ENCODE measurements at regions not wholly inside any gene's neighbourhood (a gene's known extent, or its start where the extent isn't known, plus 50 kb on each side); places are given as distances from the start of the nearest gene placed in this dataset.

- in situ Hi-C loops (cut with MboI): no loop called here
- H3K4me3 ChIP-seq: no peak overlapping the region
- no peak for FAIRE-seq
- CTCF ChIA-PET (ENCODE audit: low intra/inter-chr PET ratio): no interaction called here
- POLR2A ChIA-PET: interaction anchor here (0.8 kb wide), 1 partner anchor 417 kb away, joined by 3 read pairs; no protein-coding TSS in a partner anchor
- DNase-seq (ENCODE audit: extremely low read depth in 1 of 4, low spot score in 3 of 4): no peak
- H3K27me3 ChIP-seq (ENCODE audit: control insufficient read depth in 2 of 2, insufficient read depth in 2 of 2, low read length in 2 of 2): no peaks in the 10 kb centered on the region
- no TSS peak for BruUV-seq (replicated peaks)
- H2AFZ ChIP-seq (ENCODE audit: low read depth, low read length): no peak overlapping the region
- no peak for TF ChIP-seq GTF2E2 (tag; IDR thresholded peaks at IDR 0.05)
- no peak for TF ChIP-seq SMC3 (conservative IDR thresholded peaks at IDR 0.05; ENCODE audit: insufficient read depth, low read depth, low read length)
- TF ChIP-seq MEF2A (IDR thresholded peaks at IDR 0.05; ENCODE audit: control insufficient read depth, low read depth, low read length): no peak
- no peak for TF ChIP-seq MTA2 (IDR thresholded peaks at IDR 0.05; ENCODE audit: low read depth)
- TF ChIP-seq, protein P1, sequence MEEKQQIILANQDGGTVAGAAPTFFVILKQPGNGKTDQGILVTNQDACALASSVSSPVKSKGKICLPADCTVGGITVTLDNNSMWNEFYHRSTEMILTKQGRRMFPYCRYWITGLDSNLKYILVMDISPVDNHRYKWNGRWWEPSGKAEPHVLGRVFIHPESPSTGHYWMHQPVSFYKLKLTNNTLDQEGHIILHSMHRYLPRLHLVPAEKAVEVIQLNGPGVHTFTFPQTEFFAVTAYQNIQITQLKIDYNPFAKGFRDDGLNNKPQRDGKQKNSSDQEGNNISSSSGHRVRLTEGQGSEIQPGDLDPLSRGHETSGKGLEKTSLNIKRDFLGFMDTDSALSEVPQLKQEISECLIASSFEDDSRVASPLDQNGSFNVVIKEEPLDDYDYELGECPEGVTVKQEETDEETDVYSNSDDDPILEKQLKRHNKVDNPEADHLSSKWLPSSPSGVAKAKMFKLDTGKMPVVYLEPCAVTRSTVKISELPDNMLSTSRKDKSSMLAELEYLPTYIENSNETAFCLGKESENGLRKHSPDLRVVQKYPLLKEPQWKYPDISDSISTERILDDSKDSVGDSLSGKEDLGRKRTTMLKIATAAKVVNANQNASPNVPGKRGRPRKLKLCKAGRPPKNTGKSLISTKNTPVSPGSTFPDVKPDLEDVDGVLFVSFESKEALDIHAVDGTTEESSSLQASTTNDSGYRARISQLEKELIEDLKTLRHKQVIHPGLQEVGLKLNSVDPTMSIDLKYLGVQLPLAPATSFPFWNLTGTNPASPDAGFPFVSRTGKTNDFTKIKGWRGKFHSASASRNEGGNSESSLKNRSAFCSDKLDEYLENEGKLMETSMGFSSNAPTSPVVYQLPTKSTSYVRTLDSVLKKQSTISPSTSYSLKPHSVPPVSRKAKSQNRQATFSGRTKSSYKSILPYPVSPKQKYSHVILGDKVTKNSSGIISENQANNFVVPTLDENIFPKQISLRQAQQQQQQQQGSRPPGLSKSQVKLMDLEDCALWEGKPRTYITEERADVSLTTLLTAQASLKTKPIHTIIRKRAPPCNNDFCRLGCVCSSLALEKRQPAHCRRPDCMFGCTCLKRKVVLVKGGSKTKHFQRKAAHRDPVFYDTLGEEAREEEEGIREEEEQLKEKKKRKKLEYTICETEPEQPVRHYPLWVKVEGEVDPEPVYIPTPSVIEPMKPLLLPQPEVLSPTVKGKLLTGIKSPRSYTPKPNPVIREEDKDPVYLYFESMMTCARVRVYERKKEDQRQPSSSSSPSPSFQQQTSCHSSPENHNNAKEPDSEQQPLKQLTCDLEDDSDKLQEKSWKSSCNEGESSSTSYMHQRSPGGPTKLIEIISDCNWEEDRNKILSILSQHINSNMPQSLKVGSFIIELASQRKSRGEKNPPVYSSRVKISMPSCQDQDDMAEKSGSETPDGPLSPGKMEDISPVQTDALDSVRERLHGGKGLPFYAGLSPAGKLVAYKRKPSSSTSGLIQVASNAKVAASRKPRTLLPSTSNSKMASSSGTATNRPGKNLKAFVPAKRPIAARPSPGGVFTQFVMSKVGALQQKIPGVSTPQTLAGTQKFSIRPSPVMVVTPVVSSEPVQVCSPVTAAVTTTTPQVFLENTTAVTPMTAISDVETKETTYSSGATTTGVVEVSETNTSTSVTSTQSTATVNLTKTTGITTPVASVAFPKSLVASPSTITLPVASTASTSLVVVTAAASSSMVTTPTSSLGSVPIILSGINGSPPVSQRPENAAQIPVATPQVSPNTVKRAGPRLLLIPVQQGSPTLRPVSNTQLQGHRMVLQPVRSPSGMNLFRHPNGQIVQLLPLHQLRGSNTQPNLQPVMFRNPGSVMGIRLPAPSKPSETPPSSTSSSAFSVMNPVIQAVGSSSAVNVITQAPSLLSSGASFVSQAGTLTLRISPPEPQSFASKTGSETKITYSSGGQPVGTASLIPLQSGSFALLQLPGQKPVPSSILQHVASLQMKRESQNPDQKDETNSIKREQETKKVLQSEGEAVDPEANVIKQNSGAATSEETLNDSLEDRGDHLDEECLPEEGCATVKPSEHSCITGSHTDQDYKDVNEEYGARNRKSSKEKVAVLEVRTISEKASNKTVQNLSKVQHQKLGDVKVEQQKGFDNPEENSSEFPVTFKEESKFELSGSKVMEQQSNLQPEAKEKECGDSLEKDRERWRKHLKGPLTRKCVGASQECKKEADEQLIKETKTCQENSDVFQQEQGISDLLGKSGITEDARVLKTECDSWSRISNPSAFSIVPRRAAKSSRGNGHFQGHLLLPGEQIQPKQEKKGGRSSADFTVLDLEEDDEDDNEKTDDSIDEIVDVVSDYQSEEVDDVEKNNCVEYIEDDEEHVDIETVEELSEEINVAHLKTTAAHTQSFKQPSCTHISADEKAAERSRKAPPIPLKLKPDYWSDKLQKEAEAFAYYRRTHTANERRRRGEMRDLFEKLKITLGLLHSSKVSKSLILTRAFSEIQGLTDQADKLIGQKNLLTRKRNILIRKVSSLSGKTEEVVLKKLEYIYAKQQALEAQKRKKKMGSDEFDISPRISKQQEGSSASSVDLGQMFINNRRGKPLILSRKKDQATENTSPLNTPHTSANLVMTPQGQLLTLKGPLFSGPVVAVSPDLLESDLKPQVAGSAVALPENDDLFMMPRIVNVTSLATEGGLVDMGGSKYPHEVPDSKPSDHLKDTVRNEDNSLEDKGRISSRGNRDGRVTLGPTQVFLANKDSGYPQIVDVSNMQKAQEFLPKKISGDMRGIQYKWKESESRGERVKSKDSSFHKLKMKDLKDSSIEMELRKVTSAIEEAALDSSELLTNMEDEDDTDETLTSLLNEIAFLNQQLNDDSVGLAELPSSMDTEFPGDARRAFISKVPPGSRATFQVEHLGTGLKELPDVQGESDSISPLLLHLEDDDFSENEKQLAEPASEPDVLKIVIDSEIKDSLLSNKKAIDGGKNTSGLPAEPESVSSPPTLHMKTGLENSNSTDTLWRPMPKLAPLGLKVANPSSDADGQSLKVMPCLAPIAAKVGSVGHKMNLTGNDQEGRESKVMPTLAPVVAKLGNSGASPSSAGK (IDR thresholded peaks at IDR 0.05): no peak
- TF ChIP-seq NFRKB (IDR thresholded peaks at IDR 0.05; ENCODE audit: low read depth): no peak
- intact Hi-C loops (cut with micrococcal nuclease): no loop called here
- H3K4me1 ChIP-seq (replicated peaks in 1 of 2; ENCODE audit: control insufficient read depth in 2 of 2, insufficient read depth in 2 of 2, low read length in 2 of 2): no peaks in the 10 kb centered on the region
- no peaks in the 10 kb centered on the region for H3K79me2 ChIP-seq (ENCODE audit: control insufficient read depth, insufficient read depth, low read length)
- no peak overlapping the region for H3K9ac ChIP-seq (ENCODE audit: insufficient read depth in 1 of 2, low read depth in 2 of 2, low read length in 2 of 2)
- H3K9me1 ChIP-seq (ENCODE audit: control insufficient read depth, insufficient read depth, low read length): no peaks in the 10 kb centered on the region
- no peaks in the 10 kb centered on the region for H3K9me3 ChIP-seq (replicated peaks; ENCODE audit: control insufficient read depth, insufficient read depth, low read depth, low read length)
- no peak for ATAC-seq
- H3K27ac ChIP-seq (ENCODE audit: extremely low read depth, low read depth, low read length): no peak overlapping the region
- no peaks in the 10 kb centered on the region for H4K20me1 ChIP-seq (replicated peaks; ENCODE audit: control insufficient read depth, insufficient read depth, low read length)
- no peak overlapping the region for H3K4me2 ChIP-seq (ENCODE audit: insufficient read depth, low read length)
- WGBS (ENCODE audit: insufficient coverage, low coverage, missing lambda C conversion rate): 0% methylated on average over 1 of the region's 1 CpG
- H3K36me3 ChIP-seq (ENCODE audit: control insufficient read depth, insufficient read depth, low read length): no peaks in the 10 kb centered on the region
Observed at GRCh38 chr12:61452076-61452475, 808.1 kb upstream of the USP15 start.

Measured in K562 (cell line).